ENCODE measurements at regions not wholly inside any gene's neighbourhood (a gene's known extent, or its start where the extent isn't known, plus 50 kb on each side); places are given as distances from the start of the nearest gene placed in this dataset.

DNA sequence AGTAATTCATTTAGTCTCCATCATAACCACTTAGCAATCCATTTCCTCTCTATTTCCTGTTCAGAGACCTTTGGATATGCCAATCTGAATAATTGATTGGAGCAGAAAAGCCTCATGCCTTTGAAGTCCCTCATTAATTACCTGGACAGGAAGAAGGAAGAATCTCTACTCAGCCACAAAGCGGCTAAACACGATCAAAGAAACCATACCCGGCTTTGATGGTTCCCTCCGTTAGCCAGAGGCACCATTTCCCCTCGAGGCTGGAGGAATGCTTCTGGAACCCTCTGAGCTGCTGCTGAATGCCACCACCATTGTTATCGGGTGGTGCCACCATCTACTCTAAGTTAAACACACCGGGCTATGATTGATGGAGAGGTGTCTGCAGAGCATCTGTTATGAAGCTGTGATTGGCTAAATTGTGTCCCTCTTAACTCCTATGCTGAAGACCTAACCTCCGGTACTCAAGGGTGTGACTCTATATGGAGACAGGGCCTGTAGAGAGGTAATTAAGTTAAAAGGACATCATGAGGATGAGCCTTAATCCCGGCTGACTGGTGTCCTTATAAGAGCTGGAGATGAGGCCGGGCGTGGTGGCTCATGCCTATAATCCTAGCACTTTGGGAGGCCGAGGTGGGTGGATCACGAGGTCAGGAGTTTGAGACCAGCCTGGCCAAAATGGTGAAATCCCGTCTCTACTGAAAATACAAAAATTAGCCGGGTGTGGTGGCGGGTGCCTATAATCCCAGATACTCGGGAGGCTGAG is 168.6 kb downstream of the CTTN start:
- Histone ChIP-seq H3K4me1 (peaks cover 0 to 19% (median 10%) of the 10 kb centered on the region in 4 donors), H3K9me3 (no peaks in the 10 kb centered on the region), H3K27ac (no peak overlapping the region), H3K36me3 (no peaks in the 10 kb centered on the region), H3K27me3 (no peaks in the 10 kb centered on the region), H3K4me3 (no peak overlapping the region)
- no peak for DNase-seq (ENCODE audit: low spot score in 2 of 2)
- TF ChIP-seq, protein P1, sequence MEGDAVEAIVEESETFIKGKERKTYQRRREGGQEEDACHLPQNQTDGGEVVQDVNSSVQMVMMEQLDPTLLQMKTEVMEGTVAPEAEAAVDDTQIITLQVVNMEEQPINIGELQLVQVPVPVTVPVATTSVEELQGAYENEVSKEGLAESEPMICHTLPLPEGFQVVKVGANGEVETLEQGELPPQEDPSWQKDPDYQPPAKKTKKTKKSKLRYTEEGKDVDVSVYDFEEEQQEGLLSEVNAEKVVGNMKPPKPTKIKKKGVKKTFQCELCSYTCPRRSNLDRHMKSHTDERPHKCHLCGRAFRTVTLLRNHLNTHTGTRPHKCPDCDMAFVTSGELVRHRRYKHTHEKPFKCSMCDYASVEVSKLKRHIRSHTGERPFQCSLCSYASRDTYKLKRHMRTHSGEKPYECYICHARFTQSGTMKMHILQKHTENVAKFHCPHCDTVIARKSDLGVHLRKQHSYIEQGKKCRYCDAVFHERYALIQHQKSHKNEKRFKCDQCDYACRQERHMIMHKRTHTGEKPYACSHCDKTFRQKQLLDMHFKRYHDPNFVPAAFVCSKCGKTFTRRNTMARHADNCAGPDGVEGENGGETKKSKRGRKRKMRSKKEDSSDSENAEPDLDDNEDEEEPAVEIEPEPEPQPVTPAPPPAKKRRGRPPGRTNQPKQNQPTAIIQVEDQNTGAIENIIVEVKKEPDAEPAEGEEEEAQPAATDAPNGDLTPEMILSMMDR (IDR thresholded peaks at IDR 0.05), result no peak
- TF ChIP-seq EP300 (IDR thresholded peaks at IDR 0.05) (no peak), POLR2A (IDR thresholded peaks at IDR 0.05) (no peak)
- 83 to 84% methylated on average over 17 of the region's 17 CpGs for WGBS, 2 donors

- Histone ChIP-seq H3K9me3 (no peaks in the 10 kb centered on the region), H3K27me3 (no peaks in the 10 kb centered on the region), H3K4me3 (peak overlapping the region; percentile 16 to 48 (median 40)), H3K27ac (peak overlapping the region in 3 of 4 donors; percentile 51 to 84 (median 79)), H3K4me1 (peaks cover 0 to 19% (median 10%) of the 10 kb centered on the region in 4 donors), H3K36me3 (no peaks in the 10 kb centered on the region)
- no peak for DNase-seq (ENCODE audit: low spot score in 2 of 2)
- TF ChIP-seq, protein P1 (IDR thresholded peaks at IDR 0.05), result no peak
- TF ChIP-seq POLR2A (IDR thresholded peaks at IDR 0.05) (no peak), EP300 (IDR thresholded peaks at IDR 0.05) (no peak)
- 46 to 54% methylated on average over 8 of the region's 8 CpGs for WGBS, 2 donors
Observed at GRCh38 chr11:70567680-70568034, 169.3 kb downstream of the CTTN start.

DNA sequence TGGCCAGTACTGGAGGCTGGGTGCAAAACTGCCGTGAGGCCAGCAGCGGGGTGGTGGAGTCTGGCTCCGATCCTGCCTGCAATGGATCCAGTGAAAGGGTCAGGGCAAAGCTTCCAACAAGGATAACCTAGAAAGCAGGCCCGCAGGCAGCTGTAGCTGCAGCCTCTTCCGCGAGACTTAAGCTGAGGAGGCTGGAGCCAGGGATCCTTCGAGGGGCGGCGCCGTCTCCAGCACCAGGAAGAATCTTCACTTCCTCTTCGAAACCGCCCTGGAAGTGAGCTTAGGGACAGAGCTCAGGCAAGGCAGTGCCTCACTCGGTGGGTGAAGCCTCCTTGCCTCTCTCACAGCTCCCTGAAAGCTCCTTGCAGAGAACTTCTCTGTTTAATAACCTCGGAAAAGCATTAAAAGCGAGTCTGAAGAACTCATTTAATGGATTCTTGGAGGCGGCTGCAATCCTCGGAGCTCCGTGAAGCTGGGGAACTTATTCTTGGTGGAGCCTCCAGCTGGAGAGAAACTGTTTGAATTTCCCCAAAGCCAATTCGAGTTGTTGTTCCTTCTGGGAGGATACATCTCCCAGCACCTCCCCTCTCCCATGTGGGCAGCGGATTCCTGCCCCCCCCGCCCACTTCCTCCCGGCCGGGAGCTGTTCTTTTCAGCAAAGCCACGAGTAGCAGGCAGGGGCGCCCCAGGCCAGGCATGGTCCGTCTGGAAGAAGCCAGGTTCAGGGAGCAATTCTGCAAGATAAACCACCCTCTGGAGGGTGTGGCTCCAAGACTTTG is 169.9 kb downstream of the CTTN start:
- TF ChIP-seq, protein P1 (IDR thresholded peaks at IDR 0.05), result peak in 2 of 5 experiments; percentile 41 to 45
- TF ChIP-seq POLR2A (IDR thresholded peaks at IDR 0.05), result no peak
- no peak for TF ChIP-seq EP300 (IDR thresholded peaks at IDR 0.05)
- H3K9me3 ChIP-seq, result no peaks in the 10 kb centered on the region
- peak overlapping the region in 3 of 4 donors; percentile 51 to 84 (median 79) for H3K27ac ChIP-seq
- no peaks in the 10 kb centered on the region for H3K36me3 ChIP-seq
- DNase-seq (ENCODE audit: low spot score in 2 of 2), result peak; percentile 23 to 33
- peak overlapping the region; percentile 16 to 48 (median 40) for H3K4me3 ChIP-seq
- H3K27me3 ChIP-seq, result no peaks in the 10 kb centered on the region
- H3K4me1 ChIP-seq, result peaks cover 0 to 19% (median 10%) of the 10 kb centered on the region in 4 donors
- 0 to 9% methylated on average over 26 of the region's 26 CpGs for WGBS, 2 donors

- DNase-seq (ENCODE audit: low spot score in 2 of 2), result no peak
- Histone ChIP-seq H3K4me1 (peaks cover 0 to 19% (median 10%) of the 10 kb centered on the region in 4 donors), H3K27ac (peak overlapping the region in 3 of 4 donors; percentile 51 to 84 (median 79)), H3K9me3 (no peaks in the 10 kb centered on the region), H3K27me3 (no peaks in the 10 kb centered on the region), H3K36me3 (no peaks in the 10 kb centered on the region), H3K4me3 (peak overlapping the region in 3 of 4 donors; percentile 38 to 48 (median 43))
- WGBS, 2 donors, result 78 to 79% methylated on average over 20 to 28 of the region's 30 CpGs
- no peak for TF ChIP-seq POLR2A (IDR thresholded peaks at IDR 0.05)
- TF ChIP-seq, protein P1 (IDR thresholded peaks at IDR 0.05), result no peak
- TF ChIP-seq EP300 (IDR thresholded peaks at IDR 0.05), result no peak
Observed at GRCh38 chr11:70568814-70569617, 170.7 kb downstream of the CTTN start.
